DMS79 (cell line): ENCODE measurements at regions not wholly inside any gene's neighbourhood (a gene's known extent, or its start where the extent isn't known, plus 50 kb on each side); places are given as distances from the start of the nearest gene placed in this dataset.
"Not testable (repeated sequence)": the region's sequence is repeated elsewhere in the genome, so short reads cannot be mapped to it uniquely, and the experiment has no call there.

Experiments
- DNase-seq: peaks from one replicate; lab custom pipeline; 2025; lab: John Stamatoyannopoulos, UW

DNA sequence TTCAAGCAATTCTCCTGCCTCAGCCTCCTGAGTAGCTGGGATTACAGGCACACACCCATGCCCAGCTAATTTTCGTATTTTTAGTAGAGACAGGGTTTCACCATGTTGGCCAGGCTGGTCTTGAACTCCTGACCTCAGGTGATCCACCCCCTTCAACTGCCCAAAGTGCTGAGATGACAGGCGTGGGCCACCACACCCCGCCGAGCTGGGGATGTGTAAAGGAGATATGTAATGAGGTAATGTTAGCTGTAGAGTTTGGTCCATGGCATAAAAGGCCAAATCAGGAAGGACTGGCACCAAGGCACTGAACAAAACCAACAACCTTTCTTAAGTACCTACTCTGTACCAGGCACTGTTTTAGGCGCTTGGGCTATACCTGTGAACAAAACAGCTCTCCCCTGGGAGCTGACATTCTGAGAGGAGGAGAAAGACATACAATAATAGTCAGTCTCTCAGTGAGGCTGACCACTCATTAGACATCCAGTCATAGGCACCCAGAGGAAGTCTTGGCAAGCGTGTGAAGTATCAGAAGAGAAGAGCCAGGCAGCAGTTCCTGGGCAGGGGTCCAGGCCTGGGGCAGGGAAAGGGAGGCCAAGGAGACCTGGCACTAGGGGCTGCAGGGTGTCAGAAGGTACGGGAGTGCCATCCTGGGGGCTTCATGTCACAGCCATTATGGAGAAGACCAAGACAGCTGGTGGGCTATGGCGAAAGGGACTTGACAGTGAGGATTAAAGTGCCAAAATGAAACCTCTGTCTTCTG, 164.8 kb upstream of the DTNBP1 start:
- DNase-seq, result no peak

- DNase-seq, result no peak
These were observed 164.0 kb upstream of the DTNBP1 start for GRCh38 chr6:15826814-15827318.

- no peak for DNase-seq
These were observed 162.6 kb upstream of the DTNBP1 start for GRCh38 chr6:15825332-15825930.

DNA sequence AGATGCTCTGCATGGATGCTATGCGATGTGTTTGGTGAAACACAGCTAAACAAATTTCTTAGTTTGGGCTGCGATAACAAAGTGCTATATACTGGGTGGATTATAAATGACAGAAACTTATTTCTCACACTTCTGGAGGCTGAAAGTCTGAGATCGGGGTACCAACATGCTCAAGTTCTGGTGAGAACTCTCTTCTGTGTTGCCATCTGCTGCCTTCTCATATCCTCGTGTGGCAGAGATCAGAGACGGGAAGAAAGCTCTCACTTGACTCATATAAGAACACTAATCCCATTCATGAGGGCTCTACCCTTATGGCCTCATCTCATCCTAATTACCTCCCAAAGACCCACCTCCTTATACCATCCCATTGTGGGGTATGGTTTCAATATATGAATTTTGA, 162.0 kb upstream of the DTNBP1 start:
- DNase-seq, result no peak

- DNase-seq, result no peak
These were observed 161.1 kb upstream of the DTNBP1 start for GRCh38 chr6:15823838-15824414.

DNA sequence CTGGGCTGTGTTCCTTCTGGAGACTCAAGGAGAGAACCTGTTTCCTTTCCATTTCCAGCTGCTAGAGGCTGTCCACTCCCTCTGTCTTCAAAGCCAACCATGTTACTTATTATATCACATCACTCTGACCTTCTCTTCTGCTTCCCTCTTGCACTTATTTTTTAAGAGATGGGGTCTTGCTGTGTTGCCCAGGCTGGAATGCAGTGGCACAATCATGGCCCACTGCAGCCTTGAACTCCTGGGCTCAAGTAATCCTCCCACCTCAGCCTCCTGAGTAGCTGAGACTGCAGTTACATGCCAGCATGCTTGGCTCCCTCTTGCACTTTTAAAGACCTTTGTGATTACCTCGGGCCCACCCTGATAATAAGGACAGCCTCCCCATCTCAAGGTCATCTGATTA, 160.0 kb upstream of the DTNBP1 start:
- DNase-seq, result no peak

DNA sequence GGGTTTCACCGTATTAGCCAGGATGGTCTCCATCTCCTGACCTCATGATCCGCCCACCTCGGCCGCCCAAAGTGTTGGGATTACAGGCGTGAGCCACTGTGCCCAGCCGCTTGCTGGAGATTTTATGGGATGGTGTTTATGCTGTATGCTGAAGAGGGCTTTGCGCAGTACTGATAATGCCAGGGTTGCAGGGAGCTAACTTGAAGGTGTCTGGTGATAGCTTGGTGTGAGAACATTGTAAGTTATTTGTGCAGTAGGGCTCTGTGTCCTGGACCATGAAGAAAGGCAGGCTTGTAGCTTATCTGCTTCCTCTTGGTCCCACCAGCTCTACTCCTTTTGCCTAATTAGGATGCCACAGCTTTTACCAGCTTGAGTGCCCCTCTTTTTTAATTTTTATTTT, 157.0 kb upstream of the DTNBP1 start:
- DNase-seq, result no peak

DNA sequence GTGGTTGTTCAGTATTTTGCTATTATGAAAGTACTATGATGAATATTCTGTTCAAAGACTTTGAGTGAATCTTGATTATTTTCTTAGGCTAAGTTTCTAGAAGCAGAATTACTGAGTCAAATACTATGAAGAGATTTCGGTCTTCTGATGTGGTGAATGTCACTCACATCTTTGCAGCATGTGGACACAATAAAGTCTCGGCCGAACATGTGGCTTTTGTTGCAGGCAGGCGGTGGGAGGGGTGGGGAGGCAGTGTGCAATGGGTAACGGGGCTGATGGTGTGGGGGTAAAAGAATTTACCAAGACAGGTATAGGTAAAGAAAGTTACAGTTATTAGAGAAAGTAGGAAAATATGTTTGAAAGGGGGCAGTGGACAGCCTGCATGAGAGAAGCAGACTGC, 156.4 kb upstream of the DTNBP1 start:
- DNase-seq, result no peak

- DNase-seq, result no peak
These were observed 155.7 kb upstream of the DTNBP1 start for GRCh38 chr6:15818491-15818890.

DNA sequence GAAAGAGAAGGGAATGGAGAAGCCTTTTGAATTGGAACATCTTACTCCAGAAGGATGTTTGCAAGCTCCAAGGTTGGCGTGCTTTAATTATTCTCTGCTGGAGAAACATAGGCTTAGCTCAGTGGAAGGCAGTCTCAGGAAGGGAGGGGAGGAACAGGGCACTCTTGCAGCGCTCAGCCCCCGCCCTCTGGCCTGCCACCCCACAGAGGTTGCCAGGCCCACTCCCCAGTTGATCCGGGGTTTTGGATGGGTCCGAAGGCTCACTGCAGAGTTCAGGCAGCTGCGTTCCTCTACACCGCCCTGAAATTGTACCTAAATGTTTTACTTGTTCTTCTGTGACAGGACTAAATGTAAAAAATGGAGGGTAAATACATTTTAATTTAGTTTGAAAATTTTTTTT, 155.2 kb upstream of the DTNBP1 start:
- DNase-seq, result no peak

- no peak for DNase-seq
These were observed 154.3 kb upstream of the DTNBP1 start for GRCh38 chr6:15817100-15817499.

- no peak for DNase-seq
These were observed 153.8 kb upstream of the DTNBP1 start for GRCh38 chr6:15816661-15817060.

GRCh38 chr6:15813698-15814097, 150.9 kb upstream of the DTNBP1 start:
- DNase-seq, result not testable (repeated sequence)

- no peak for DNase-seq
These were observed 148.3 kb upstream of the DTNBP1 start for GRCh38 chr6:15811107-15811506.

DNA sequence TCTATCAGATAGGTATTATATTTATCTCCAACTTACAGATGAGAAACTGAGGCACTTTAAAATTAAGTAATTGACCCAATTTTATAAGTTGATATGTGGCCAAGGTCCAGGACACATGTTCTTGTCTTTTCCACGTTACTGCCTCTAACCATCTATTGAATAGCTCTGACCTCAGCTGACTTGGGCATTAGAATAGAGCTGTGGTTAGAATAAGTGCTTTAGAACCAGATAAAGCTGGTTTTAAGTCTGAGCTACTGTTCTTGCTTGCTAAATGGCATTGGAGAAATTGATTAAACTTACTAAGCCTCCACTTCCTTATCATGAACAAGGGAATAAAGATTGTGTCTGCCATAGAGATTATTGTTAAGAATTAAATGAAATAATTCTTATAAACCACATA, 147.8 kb upstream of the DTNBP1 start:
- no peak for DNase-seq

DNA sequence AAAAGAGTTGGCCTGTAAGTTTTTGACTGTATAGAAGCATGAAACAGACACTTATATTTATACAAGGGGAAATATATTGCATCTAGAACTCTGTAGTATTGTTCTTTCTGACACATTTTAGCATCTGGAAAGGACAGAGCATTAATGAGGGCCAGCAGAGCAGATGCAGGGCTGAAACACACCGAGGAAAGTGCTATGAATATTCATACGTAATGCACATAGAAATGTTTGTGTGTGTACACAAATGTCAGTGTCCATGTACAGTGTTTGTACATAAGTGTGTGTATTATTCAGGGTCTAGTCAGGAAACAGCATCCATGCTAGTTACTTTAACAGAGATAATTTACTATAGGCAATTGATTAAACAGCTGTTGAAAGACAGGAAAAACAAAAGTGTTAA, 146.5 kb upstream of the DTNBP1 start:
- DNase-seq, result no peak

- no peak for DNase-seq
These were observed 141.6 kb upstream of the DTNBP1 start for GRCh38 chr6:15804164-15805154.

DNA sequence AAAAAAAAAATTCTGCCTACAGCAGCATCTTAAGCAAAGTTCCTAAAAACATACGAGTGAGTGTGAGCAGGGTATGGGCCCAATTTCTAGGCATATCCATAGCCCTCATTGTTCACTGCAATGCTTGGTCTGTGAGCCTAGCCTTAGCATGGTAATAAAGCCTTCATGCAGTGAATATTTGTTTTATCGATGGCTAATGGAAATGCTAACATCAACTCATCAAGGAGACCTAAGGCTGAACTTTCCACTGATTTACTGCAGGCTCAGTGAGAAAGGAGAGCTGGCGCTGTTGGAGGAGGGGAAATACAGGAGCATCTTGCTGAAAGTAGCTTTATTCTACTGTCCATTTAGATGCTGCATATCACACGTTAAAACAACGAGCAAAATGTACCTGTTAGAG, 139.6 kb upstream of the DTNBP1 start:
- no peak for DNase-seq

- no peak for DNase-seq
These were observed 139.1 kb upstream of the DTNBP1 start for GRCh38 chr6:15801912-15802311.

DNA sequence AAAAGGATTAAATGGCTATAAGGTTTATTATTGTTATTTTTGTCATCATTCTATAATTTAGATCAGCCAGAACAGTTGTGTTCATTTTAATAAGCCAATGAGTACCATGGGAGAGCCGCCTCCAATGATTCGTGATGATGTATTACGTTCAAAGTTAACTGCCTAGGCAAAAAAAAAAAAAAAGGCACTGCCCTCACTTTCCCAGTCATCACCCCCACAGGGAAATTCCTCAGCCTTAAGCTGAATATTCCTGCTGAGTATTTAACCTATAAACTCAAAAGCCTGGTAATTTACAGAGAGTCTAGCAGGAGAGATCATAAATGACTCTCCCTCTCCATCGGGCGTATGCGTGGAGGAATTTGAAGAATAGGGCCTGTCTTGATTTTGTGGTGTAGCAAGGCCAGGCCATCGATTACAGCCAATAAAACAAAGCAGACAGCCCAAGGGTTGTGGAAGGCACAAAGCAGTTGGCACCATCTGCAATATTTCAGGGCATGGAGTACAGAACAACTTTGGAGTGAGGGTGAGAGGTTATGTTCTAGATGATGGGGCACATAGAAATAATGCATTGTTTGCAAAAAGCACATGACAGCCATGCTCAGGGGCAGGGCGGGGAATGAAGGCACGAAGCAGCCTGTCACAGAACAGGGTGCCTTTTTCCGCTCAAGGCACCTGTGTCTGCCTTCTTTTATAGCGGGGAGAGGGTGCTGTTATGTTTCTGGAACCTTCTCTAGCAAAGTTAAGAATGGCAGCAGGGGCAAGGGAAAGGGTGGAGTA, 138.2 kb upstream of the DTNBP1 start:
- no peak for DNase-seq

- no peak for DNase-seq
These were observed 135.9 kb upstream of the DTNBP1 start for GRCh38 chr6:15798533-15799255.
